Keratinocyte (primary cell): ENCODE measurements at regions not wholly inside any gene's neighbourhood (a gene's known extent, or its start where the extent isn't known, plus 50 kb on each side); places are given as distances from the start of the nearest gene placed in this dataset.

Experiments
- DNase-seq: peaks from one replicate; pipeline ENCODE4 v3.0.0-alpha.2; 2011; ENCODE audit warnings: low read depth, missing footprints, low spot score
- FAIRE-seq: peaks from 2 replicates; lab custom pipeline; 2011; peaks lifted over from hg19 to GRCh38; lab: Jason Lieb, UNC
- H2AFZ ChIP-seq: 2 replicates; pipeline ENCODE4 v1.6.0; 2012; ENCODE audit warnings: low read length, control low read depth, inconsistent platforms; ENCODE audit not compliant: control insufficient read depth
- H3K27ac ChIP-seq: 2 replicates; pipeline ENCODE4 v1.5.1; 2011; ENCODE audit warnings: low read length; ENCODE audit not compliant: control insufficient read depth, insufficient read depth
- H3K27me3 ChIP-seq: 3 replicates; pipeline ENCODE4 v1.6.0; 2011; ENCODE audit warnings: low read length; ENCODE audit not compliant: control insufficient read depth, insufficient read depth; ENCODE audit errors: extremely low read depth
- H3K36me3 ChIP-seq, 2 experiments: 2 replicates in 1 of 2; 3 replicates in 1 of 2; pipeline ENCODE4 v1.5.1; 2011; ENCODE audit warnings: low read length in 2 of 2, mild to moderate bottlenecking in 1 of 2; ENCODE audit not compliant: control insufficient read depth in 2 of 2, insufficient read depth in 2 of 2; ENCODE audit errors: extremely low read depth in 1 of 2
- H3K4me1 ChIP-seq: 3 replicates; pipeline ENCODE4 v1.5.1; 2011; ENCODE audit warnings: low read length; ENCODE audit not compliant: control insufficient read depth, insufficient read depth; ENCODE audit errors: extremely low read depth
- H3K4me2 ChIP-seq: 3 replicates; pipeline ENCODE4 v1.6.0; 2011; ENCODE audit warnings: low read depth, low read length; ENCODE audit not compliant: control insufficient read depth, insufficient read depth; ENCODE audit errors: extremely low read depth
- H3K4me3 ChIP-seq, 3 experiments: fragments of 200-600 bp in 1 of 3; sonication (generic) in 1 of 3; 2 replicates in 2 of 3; 3 replicates in 1 of 3; pipeline ENCODE4 v1.5.1; 2011 to 2016; ENCODE audit warnings: low read length in 3 of 3, mild to moderate bottlenecking in 3 of 3, control low read depth in 2 of 3, inconsistent platforms in 1 of 3, low read depth in 1 of 3, mixed read lengths in 1 of 3, mixed run types in 1 of 3, moderate library complexity in 1 of 3; ENCODE audit not compliant: control insufficient read depth in 2 of 3, insufficient read depth in 2 of 3; ENCODE audit errors: extremely low read depth in 1 of 3
- H3K79me2 ChIP-seq: 2 replicates; pipeline ENCODE4 v1.6.0; 2012; ENCODE audit warnings: low read length; ENCODE audit not compliant: control insufficient read depth, insufficient read depth
- H3K9ac ChIP-seq: 3 replicates; pipeline ENCODE4 v1.6.0; 2011; ENCODE audit warnings: low read length; ENCODE audit not compliant: control insufficient read depth, insufficient read depth; ENCODE audit errors: extremely low read depth
- H3K9me1 ChIP-seq: 3 replicates; pipeline ENCODE4 v1.6.0; 2011; ENCODE audit warnings: low read length; ENCODE audit not compliant: control insufficient read depth, insufficient read depth; ENCODE audit errors: extremely low read depth
- H3K9me3 ChIP-seq: 2 replicates; pipeline ENCODE4 v1.5.1; 2012; ENCODE audit warnings: low read depth, low read length; ENCODE audit not compliant: control insufficient read depth
- H4K20me1 ChIP-seq: 3 replicates; pipeline ENCODE4 v1.6.0; 2011; ENCODE audit warnings: low read length; ENCODE audit not compliant: control insufficient read depth, insufficient read depth; ENCODE audit errors: extremely low read depth
- EZH2 ChIP-seq: IDR thresholded peaks from one replicate; pipeline ENCODE4 v1.6.1; 2012; ENCODE audit warnings: inconsistent platforms, mild to moderate bottlenecking, low read length, moderate library complexity
- dilution Hi-C: fragments of 300-500 bp; cut with MboI; formaldehyde crosslinking; loops from one replicate; pipeline ENCODE4 v1.7.0; 2020; ENCODE audit warnings: low sequenced_read_pairs; ENCODE audit not compliant: extremely low pct_ligation_motif_present
- TF ChIP-seq, protein P1 (sequence below), 3 experiments: IDR thresholded peaks in 1 of 3; conservative IDR thresholded peaks in 1 of 3; optimal IDR thresholded peaks in 1 of 3; 2 replicates in 2 of 3; 3 replicates in 1 of 3; pipeline versions ENCODE3 to v1.5.1; 2011; ENCODE audit warnings: low read length in 3 of 3, mild to moderate bottlenecking in 3 of 3, moderate library complexity in 2 of 3, control low read depth in 1 of 3, inconsistent platforms in 1 of 3; ENCODE audit not compliant: insufficient read depth in 2 of 3; ENCODE audit errors: extremely low read depth in 1 of 3

DNA sequence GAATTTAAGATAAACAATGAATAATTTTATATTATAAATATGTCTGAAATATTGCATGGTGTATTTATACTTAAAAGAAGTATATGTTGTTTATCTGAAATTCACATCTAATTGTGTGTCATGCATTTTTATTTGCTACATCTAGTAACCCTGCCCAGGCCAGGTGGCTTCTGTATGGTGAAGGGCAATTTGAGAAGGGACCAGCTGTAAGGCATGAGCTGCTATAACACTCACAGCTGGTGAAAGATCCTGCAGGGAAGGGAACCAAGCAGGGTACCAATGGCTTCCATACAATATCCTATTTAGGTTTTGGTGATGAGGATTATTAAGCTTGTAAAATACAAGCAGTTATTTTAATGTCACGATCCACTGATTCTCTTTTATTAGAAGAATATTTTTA lies 921.8 kb upstream of the GJE1 start:
- H3K9me3 ChIP-seq = no peaks in the 10 kb centered on the region
- no peaks in the 10 kb centered on the region for H3K79me2 ChIP-seq
- no peak overlapping the region for H3K27ac ChIP-seq
- H2AFZ ChIP-seq = no peak overlapping the region
- no peak overlapping the region for H3K4me3 ChIP-seq
- no peak overlapping the region for H3K9ac ChIP-seq
- dilution Hi-C loops = no loop called here
- H3K9me1 ChIP-seq = no peaks in the 10 kb centered on the region
- H4K20me1 ChIP-seq = no peaks in the 10 kb centered on the region
- no peak overlapping the region for H3K4me2 ChIP-seq
- H3K36me3 ChIP-seq = no peaks in the 10 kb centered on the region
- H3K27me3 ChIP-seq = no peaks in the 10 kb centered on the region
- peaks cover 4% of the 10 kb centered on the region for H3K4me1 ChIP-seq
- DNase-seq (no peak), FAIRE-seq (no peak)
- no peak for TF ChIP-seq EZH2
- TF ChIP-seq, protein P1, sequence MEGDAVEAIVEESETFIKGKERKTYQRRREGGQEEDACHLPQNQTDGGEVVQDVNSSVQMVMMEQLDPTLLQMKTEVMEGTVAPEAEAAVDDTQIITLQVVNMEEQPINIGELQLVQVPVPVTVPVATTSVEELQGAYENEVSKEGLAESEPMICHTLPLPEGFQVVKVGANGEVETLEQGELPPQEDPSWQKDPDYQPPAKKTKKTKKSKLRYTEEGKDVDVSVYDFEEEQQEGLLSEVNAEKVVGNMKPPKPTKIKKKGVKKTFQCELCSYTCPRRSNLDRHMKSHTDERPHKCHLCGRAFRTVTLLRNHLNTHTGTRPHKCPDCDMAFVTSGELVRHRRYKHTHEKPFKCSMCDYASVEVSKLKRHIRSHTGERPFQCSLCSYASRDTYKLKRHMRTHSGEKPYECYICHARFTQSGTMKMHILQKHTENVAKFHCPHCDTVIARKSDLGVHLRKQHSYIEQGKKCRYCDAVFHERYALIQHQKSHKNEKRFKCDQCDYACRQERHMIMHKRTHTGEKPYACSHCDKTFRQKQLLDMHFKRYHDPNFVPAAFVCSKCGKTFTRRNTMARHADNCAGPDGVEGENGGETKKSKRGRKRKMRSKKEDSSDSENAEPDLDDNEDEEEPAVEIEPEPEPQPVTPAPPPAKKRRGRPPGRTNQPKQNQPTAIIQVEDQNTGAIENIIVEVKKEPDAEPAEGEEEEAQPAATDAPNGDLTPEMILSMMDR (optimal IDR thresholded peaks at IDR 0.05 in 1 of 3, IDR thresholded peaks at IDR 0.05 in 1 of 3, conservative IDR thresholded peaks at IDR 0.05 in 1 of 3; ENCODE audit: extremely low read depth in 1 of 3, insufficient read depth in 2 of 3, low read length in 3 of 3) = no peak

DNA sequence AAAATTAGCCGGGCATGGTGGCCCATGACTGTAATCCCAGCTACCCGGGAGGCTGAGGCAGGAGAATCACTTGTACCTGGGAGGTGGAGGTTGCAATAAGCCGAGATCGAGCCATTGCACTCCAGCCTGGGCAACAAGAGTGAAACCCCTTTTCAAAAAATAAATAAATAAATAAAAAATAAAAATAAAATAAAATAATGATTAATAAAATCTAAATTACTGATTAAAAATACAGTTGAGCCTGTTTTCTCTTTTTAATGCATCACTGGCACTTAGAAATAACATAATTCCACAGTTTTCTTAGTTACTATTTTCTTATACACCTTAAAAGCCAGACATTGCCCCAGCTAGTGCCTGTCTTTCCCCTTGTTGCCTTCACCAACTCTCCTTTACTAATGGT lies 922.8 kb upstream of the GJE1 start:
- Histone ChIP-seq H3K27ac (no peak overlapping the region), H3K9ac (no peak overlapping the region), H3K9me3 (no peaks in the 10 kb centered on the region), H3K79me2 (no peaks in the 10 kb centered on the region), H3K27me3 (no peaks in the 10 kb centered on the region), H3K4me2 (no peak overlapping the region), H3K36me3 (no peaks in the 10 kb centered on the region), H3K4me1 (peaks cover 4% of the 10 kb centered on the region), H2AFZ (no peak overlapping the region), H4K20me1 (no peaks in the 10 kb centered on the region), H3K9me1 (no peaks in the 10 kb centered on the region), H3K4me3 (no peak overlapping the region)
- dilution Hi-C loops = no loop called here
- no peak for TF ChIP-seq EZH2
- TF ChIP-seq, protein P1 (optimal IDR thresholded peaks at IDR 0.05 in 1 of 3, IDR thresholded peaks at IDR 0.05 in 1 of 3, conservative IDR thresholded peaks at IDR 0.05 in 1 of 3; ENCODE audit: extremely low read depth in 1 of 3, insufficient read depth in 2 of 3, low read length in 3 of 3) = no peak
- FAIRE-seq (no peak), DNase-seq (no peak)
